OCI-LY1 (cell line): ENCODE measurements at regions not wholly inside any gene's neighbourhood (a gene's known extent, or its start where the extent isn't known, plus 50 kb on each side); places are given as distances from the start of the nearest gene placed in this dataset.

ENCODE experiments used
- EZH2 ChIP-seq: fragments of 200-600 bp; sonication (generic), shearing (Covaris generic); IDR thresholded peaks from 2 replicates; pipeline ENCODE4 v1.8.0; 2017; ENCODE audit warnings: borderline replicate concordance, mixed run types, mild to moderate bottlenecking, antibody characterized with exemption, low read length, moderate library complexity, mixed read lengths
- TF ChIP-seq, protein P1 (sequence below): fragments of 200-600 bp; sonication (generic), shearing (Covaris generic); IDR thresholded peaks from 2 replicates; pipeline ENCODE4 v1.5.1; 2017; ENCODE audit warnings: mild to moderate bottlenecking, antibody characterized with exemption, low read length, moderate library complexity, mixed read lengths

DNA sequence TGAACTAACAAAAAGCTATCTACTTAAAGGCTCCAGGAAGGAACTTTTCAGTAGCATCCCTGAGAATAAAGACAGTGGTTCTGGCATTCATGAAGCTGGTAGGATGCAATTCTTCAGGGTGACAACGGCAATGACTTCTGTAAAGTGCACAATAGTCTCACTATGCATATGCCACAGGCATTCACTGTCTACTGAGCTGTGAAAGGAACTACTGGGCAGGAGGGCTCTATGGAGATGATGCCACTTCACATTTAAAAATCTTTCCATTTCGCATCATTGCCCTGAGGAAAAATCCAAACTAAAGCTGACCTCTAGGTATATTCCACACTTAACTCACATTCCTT, 2020.6 kb upstream of the PCDH20 start:
- TF ChIP-seq, protein P1, sequence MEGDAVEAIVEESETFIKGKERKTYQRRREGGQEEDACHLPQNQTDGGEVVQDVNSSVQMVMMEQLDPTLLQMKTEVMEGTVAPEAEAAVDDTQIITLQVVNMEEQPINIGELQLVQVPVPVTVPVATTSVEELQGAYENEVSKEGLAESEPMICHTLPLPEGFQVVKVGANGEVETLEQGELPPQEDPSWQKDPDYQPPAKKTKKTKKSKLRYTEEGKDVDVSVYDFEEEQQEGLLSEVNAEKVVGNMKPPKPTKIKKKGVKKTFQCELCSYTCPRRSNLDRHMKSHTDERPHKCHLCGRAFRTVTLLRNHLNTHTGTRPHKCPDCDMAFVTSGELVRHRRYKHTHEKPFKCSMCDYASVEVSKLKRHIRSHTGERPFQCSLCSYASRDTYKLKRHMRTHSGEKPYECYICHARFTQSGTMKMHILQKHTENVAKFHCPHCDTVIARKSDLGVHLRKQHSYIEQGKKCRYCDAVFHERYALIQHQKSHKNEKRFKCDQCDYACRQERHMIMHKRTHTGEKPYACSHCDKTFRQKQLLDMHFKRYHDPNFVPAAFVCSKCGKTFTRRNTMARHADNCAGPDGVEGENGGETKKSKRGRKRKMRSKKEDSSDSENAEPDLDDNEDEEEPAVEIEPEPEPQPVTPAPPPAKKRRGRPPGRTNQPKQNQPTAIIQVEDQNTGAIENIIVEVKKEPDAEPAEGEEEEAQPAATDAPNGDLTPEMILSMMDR: no peak
- TF ChIP-seq EZH2: no peak
